NCI-H2081 (cell line): ENCODE measurements at regions not wholly inside any gene's neighbourhood (a gene's known extent, or its start where the extent isn't known, plus 50 kb on each side); places are given as distances from the start of the nearest gene placed in this dataset.
A peak's percentile ranks its signal among the peaks of the same experiment; 100 is the strongest.
"Not testable (repeated sequence)": the region's sequence is repeated elsewhere in the genome, so short reads cannot be mapped to it uniquely, and the experiment has no call there.

Source experiments
- DNase-seq, 2 experiments: peaks; one replicate each; lab custom pipeline; 2025; lab: John Stamatoyannopoulos, UW

GRCh38 chr1:148432318-148432717 lies 50.8 kb downstream of the PPIAL4G start:
- DNase-seq: not testable (repeated sequence)

GRCh38 chr1:148429856-148430255 lies 53.2 kb downstream of the PPIAL4G start:
- not testable (repeated sequence) for DNase-seq

- DNase-seq: not testable (repeated sequence)
These were observed 56.0 kb downstream of the PPIAL4G start for GRCh38 chr1:148426940-148427611.

GRCh38 chr1:148426385-148426784 lies 56.7 kb downstream of the PPIAL4G start:
- not testable (repeated sequence) for DNase-seq

- not testable (repeated sequence) for DNase-seq
These were observed 58.7 kb downstream of the PPIAL4G start for GRCh38 chr1:148424143-148425003.

GRCh38 chr1:148422921-148423320 lies 60.2 kb downstream of the PPIAL4G start:
- not testable (repeated sequence) for DNase-seq

- DNase-seq: not testable (repeated sequence)
These were observed 65.9 kb downstream of the PPIAL4G start for GRCh38 chr1:148417241-148417640.

- not testable (repeated sequence) for DNase-seq
These were observed 69.7 kb downstream of the PPIAL4G start for GRCh38 chr1:148413385-148413784.

GRCh38 chr1:148404786-148405568 lies 78.1 kb downstream of the PPIAL4G start:
- DNase-seq: not testable (repeated sequence)

- not testable (repeated sequence) for DNase-seq
These were observed 79.2 kb downstream of the PPIAL4G start for GRCh38 chr1:148403925-148404324.

GRCh38 chr1:148403085-148403456 lies 80.0 kb downstream of the PPIAL4G start:
- DNase-seq: not testable (repeated sequence)

GRCh38 chr1:148402152-148403084 lies 80.7 kb downstream of the PPIAL4G start:
- DNase-seq: peak; percentile 86 to 92

- not testable (repeated sequence) for DNase-seq
These were observed 85.6 kb downstream of the PPIAL4G start for GRCh38 chr1:148397516-148397915.

- DNase-seq: not testable (repeated sequence)
These were observed 90.6 kb downstream of the PPIAL4G start for GRCh38 chr1:148392505-148392904.

GRCh38 chr1:148391323-148391722 lies 91.8 kb downstream of the PPIAL4G start:
- not testable (repeated sequence) for DNase-seq

GRCh38 chr1:148389027-148389339 lies 94.1 kb downstream of the PPIAL4G start:
- DNase-seq: no peak

GRCh38 chr1:148388260-148389026 lies 94.7 kb downstream of the PPIAL4G start:
- DNase-seq: peak; percentile 92 to 96

GRCh38 chr1:148387949-148388259 lies 95.2 kb downstream of the PPIAL4G start:
- DNase-seq: not testable (repeated sequence)

- peak in 1 of 2 experiments; percentile 21 for DNase-seq
These were observed 95.8 kb downstream of the PPIAL4G start for GRCh38 chr1:148387122-148387948.

- no peak for DNase-seq
These were observed 96.5 kb downstream of the PPIAL4G start for GRCh38 chr1:148386617-148387016.
